MCF 10A (cell line): ENCODE measurements at regions not wholly inside any gene's neighbourhood (a gene's known extent, or its start where the extent isn't known, plus 50 kb on each side); places are given as distances from the start of the nearest gene placed in this dataset.
"Not testable (repeated sequence)": the region's sequence is repeated elsewhere in the genome, so short reads cannot be mapped to it uniquely, and the experiment has no call there.

Source experiments
- BruUV-seq: library from RNA; stranded (reverse); fragments of 400-500 nt; replicated peaks from 2 replicates; lab custom pipeline; 2021; lab: Mats Ljungman, UMichigan
- CTCF ChIA-PET: fragments of 300-600 bp; sonication (Branson Sonifier 250); formaldehyde crosslinking; extraction: SDS; loops from one replicate; lab custom pipeline; 2021; ENCODE audit warnings: antibody characterized with exemption, inconsistent platforms; lab: Yijun Ruan, JAX
- POLR2A ChIA-PET: fragments of 300-600, 350-650 bp; sonication (Branson Sonifier 250); formaldehyde crosslinking; extraction: SDS; loops from one replicate; lab custom pipeline; 2020; ENCODE audit warnings: antibody characterized with exemption, inconsistent platforms; lab: Yijun Ruan, JAX
- DNase-seq: peaks from one replicate; pipeline ENCODE4 v3.0.0-alpha.2; 2018; ENCODE audit not compliant: unreplicated experiment
- H3K27ac Mint-ChIP-seq: one replicate; pipeline ENCODE4 v1.8.0; 2022; ENCODE audit warnings: mild to moderate bottlenecking, low read depth, mixed read lengths; ENCODE audit not compliant: unreplicated experiment
- H3K27me3 Mint-ChIP-seq: one replicate; pipeline ENCODE4 v1.8.0; 2022; ENCODE audit warnings: mixed read lengths; ENCODE audit not compliant: insufficient read depth, unreplicated experiment
- H3K36me3 Mint-ChIP-seq: one replicate; pipeline ENCODE4 v1.8.0; 2022; ENCODE audit warnings: mild to moderate bottlenecking, moderate library complexity, mixed read lengths; ENCODE audit not compliant: insufficient read depth, unreplicated experiment
- H3K4me1 Mint-ChIP-seq: one replicate; pipeline ENCODE4 v1.8.0; 2022; ENCODE audit warnings: mixed read lengths; ENCODE audit not compliant: insufficient read depth, unreplicated experiment
- H3K4me3 Mint-ChIP-seq: one replicate; pipeline ENCODE4 v1.8.0; 2022; ENCODE audit warnings: mild to moderate bottlenecking, moderate library complexity, mixed read lengths; ENCODE audit not compliant: unreplicated experiment
- H3K9me3 Mint-ChIP-seq: one replicate; pipeline ENCODE4 v1.8.0; 2022; ENCODE audit warnings: mixed read lengths; ENCODE audit not compliant: unreplicated experiment
- intact Hi-C: fragments of 100-400 bp; cut with micrococcal nuclease; formaldehyde crosslinking; loops from 2 replicates; pipeline ENCODE4 v1.14.1; 2022
- TF ChIP-seq, protein P1 (sequence below): fragments of 200-600 bp; IDR thresholded peaks from one replicate; pipeline ENCODE4 v1.8.0; 2022; ENCODE audit warnings: antibody characterized with exemption, mild to moderate bottlenecking; ENCODE audit not compliant: unreplicated experiment

GRCh38 chr3:117052395-117052794 lies 342.8 kb downstream of the TUSC7 start:
- no peaks in the 10 kb centered on the region for H3K9me3 Mint-ChIP-seq
- POLR2A ChIA-PET: no interaction called here
- no peaks in the 10 kb centered on the region for H3K36me3 Mint-ChIP-seq
- intact Hi-C loops: loop anchor here (10.0 kb wide), 1 partner anchor 1762 kb away; no protein-coding TSS in a partner anchor
- DNase-seq: no peak
- no TSS peak for BruUV-seq
- CTCF ChIA-PET: interaction anchor here (0.6 to 1.2 kb wide), 5 partner anchors 17 to 671 kb away, joined by 3 to 6 read pairs (median 5); no protein-coding TSS in a partner anchor
- H3K27ac Mint-ChIP-seq: no peak overlapping the region
- TF ChIP-seq, protein P1, sequence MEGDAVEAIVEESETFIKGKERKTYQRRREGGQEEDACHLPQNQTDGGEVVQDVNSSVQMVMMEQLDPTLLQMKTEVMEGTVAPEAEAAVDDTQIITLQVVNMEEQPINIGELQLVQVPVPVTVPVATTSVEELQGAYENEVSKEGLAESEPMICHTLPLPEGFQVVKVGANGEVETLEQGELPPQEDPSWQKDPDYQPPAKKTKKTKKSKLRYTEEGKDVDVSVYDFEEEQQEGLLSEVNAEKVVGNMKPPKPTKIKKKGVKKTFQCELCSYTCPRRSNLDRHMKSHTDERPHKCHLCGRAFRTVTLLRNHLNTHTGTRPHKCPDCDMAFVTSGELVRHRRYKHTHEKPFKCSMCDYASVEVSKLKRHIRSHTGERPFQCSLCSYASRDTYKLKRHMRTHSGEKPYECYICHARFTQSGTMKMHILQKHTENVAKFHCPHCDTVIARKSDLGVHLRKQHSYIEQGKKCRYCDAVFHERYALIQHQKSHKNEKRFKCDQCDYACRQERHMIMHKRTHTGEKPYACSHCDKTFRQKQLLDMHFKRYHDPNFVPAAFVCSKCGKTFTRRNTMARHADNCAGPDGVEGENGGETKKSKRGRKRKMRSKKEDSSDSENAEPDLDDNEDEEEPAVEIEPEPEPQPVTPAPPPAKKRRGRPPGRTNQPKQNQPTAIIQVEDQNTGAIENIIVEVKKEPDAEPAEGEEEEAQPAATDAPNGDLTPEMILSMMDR: no peak
- H3K4me3 Mint-ChIP-seq: no peak overlapping the region
- H3K27me3 Mint-ChIP-seq: peaks cover 65% of the 10 kb centered on the region
- H3K4me1 Mint-ChIP-seq: no peaks in the 10 kb centered on the region

GRCh38 chr3:117054556-117054955 lies 345.0 kb downstream of the TUSC7 start:
- no peaks in the 10 kb centered on the region for H3K36me3 Mint-ChIP-seq
- BruUV-seq: no TSS peak
- DNase-seq: no peak
- no peaks in the 10 kb centered on the region for H3K4me1 Mint-ChIP-seq
- H3K27ac Mint-ChIP-seq: no peak overlapping the region
- POLR2A ChIA-PET: no interaction called here
- intact Hi-C loops: loop anchor here (10.0 kb wide), 1 partner anchor 1760 kb away; no protein-coding TSS in a partner anchor
- no peaks in the 10 kb centered on the region for H3K9me3 Mint-ChIP-seq
- CTCF ChIA-PET: no interaction called here
- TF ChIP-seq, protein P1: no peak
- no peak overlapping the region for H3K4me3 Mint-ChIP-seq
- H3K27me3 Mint-ChIP-seq: peaks cover 70% of the 10 kb centered on the region

GRCh38 chr3:117056946-117057345 lies 347.4 kb downstream of the TUSC7 start:
- H3K27ac Mint-ChIP-seq, BruUV-seq: not testable (repeated sequence)
- CTCF ChIA-PET: interaction anchor here (0.6 to 1.1 kb wide), 7 partner anchors 10 to 1749 kb away, joined by 3 to 6 read pairs (median 3); no protein-coding TSS in a partner anchor

DNA sequence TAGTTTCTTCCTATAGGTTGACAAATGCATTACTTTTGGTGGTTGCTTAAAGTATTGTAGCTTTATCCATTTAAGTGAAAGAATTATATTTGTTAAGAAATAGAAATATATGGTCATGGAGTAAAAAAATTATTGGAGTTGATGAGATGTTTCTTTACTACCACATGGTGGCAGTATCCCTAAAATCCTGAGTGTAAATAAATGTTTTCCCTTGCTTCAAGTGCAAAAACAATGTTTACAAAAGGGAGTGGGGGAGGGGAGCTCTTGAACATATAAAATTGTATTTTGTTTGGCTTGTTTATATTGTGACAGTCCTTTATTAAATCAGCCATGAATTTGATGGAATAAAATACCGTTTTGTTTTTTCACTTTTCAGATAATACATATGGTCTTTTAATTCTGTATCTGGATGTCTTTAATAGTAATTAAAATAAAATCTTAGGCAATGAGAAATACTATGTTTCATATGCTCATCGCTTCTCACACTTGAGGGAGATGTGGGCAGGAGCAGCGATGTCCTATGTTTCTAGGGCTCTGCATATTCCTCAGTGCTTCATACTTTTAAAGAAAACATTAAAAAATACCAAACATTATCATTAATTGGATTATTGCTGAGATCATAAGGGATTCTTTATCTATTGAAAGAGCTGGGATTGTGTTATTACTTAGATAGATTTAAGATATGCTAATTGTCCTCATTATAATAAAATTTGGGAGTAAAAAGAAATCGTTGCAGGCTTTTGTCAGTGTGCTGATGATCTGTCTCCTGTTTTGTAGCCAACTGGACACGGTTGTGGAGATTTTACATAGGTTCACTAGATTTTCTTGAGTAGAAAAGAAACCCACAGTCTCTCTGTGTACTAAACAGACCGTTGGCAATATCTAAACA lies 349.7 kb downstream of the TUSC7 start:
- intact Hi-C loops: loop anchor here (1.0 to 10.0 kb wide), 4 partner anchors 467 to 1755 kb away; no protein-coding TSS in a partner anchor
- ChIA-PET CTCF (interaction anchor here (0.6 to 3.4 kb wide), 31 partner anchors 10 to 1749 kb away, joined by 3 to 28 read pairs (median 3); no protein-coding TSS in a partner anchor), POLR2A (interaction anchor here (0.8 kb wide), 1 partner anchor 85 kb away, joined by 3 read pairs; no protein-coding TSS in a partner anchor)
- no peaks in the 10 kb centered on the region for H3K4me1 Mint-ChIP-seq
- BruUV-seq: no TSS peak
- TF ChIP-seq, protein P1: peak; percentile 44
- no peak overlapping the region for H3K27ac Mint-ChIP-seq
- no peaks in the 10 kb centered on the region for H3K36me3 Mint-ChIP-seq
- no peak overlapping the region for H3K4me3 Mint-ChIP-seq
- peak; percentile 19 for DNase-seq
- H3K9me3 Mint-ChIP-seq: no peaks in the 10 kb centered on the region
- H3K27me3 Mint-ChIP-seq: peaks cover 44% of the 10 kb centered on the region

More at GRCh38 chr3:117056946-117057345, 347.4 kb downstream of the TUSC7 start:
- H3K9me3 Mint-ChIP-seq, H3K4me1 Mint-ChIP-seq, H3K4me3 Mint-ChIP-seq, POLR2A ChIA-PET, DNase-seq, H3K36me3 Mint-ChIP-seq: not testable (repeated sequence)
- intact Hi-C loops: loop anchor here (10.0 kb wide), 1 partner anchor 1758 kb away; no protein-coding TSS in a partner anchor
- peaks cover 63% of the 10 kb centered on the region for H3K27me3 Mint-ChIP-seq
